Dedifferentiated amniotic fluid mesenchymal stem cell (primary cell): ENCODE measurements at regions not wholly inside any gene's neighbourhood (a gene's known extent, or its start where the extent isn't known, plus 50 kb on each side); places are given as distances from the start of the nearest gene placed in this dataset.

ENCODE experiments used
- DNase-seq: peaks from one replicate; pipeline ENCODE4 v3.0.0-alpha.2; 2016; ENCODE audit errors: extremely low spot score

- no peak for DNase-seq
Measured at GRCh38 chr18:55657572-55658331, 69.8 kb upstream of the TCF4 start.

- DNase-seq: no peak
Measured at GRCh38 chr18:55654986-55655385, 67.0 kb upstream of the TCF4 start.

GRCh38 chr18:55651236-55651635 lies 63.2 kb upstream of the TCF4 start:
- no peak for DNase-seq

- DNase-seq: no peak
Measured at GRCh38 chr18:55650363-55650870, 62.4 kb upstream of the TCF4 start.

- DNase-seq: no peak
Measured at GRCh38 chr18:55647331-55647730, 59.3 kb upstream of the TCF4 start.

- DNase-seq: no peak
Measured at GRCh38 chr18:55642191-55642590, 54.2 kb upstream of the TCF4 start.

- no peak for DNase-seq
Measured at GRCh38 chr18:55641486-55641885, 53.5 kb upstream of the TCF4 start.
